ENCODE measurements at regions not wholly inside any gene's neighbourhood (a gene's known extent, or its start where the extent isn't known, plus 50 kb on each side); places are given as distances from the start of the nearest gene placed in this dataset.
"Not testable (repeated sequence)": the region's sequence is repeated elsewhere in the genome, so short reads cannot be mapped to it uniquely, and the experiment has no call there.

DNA sequence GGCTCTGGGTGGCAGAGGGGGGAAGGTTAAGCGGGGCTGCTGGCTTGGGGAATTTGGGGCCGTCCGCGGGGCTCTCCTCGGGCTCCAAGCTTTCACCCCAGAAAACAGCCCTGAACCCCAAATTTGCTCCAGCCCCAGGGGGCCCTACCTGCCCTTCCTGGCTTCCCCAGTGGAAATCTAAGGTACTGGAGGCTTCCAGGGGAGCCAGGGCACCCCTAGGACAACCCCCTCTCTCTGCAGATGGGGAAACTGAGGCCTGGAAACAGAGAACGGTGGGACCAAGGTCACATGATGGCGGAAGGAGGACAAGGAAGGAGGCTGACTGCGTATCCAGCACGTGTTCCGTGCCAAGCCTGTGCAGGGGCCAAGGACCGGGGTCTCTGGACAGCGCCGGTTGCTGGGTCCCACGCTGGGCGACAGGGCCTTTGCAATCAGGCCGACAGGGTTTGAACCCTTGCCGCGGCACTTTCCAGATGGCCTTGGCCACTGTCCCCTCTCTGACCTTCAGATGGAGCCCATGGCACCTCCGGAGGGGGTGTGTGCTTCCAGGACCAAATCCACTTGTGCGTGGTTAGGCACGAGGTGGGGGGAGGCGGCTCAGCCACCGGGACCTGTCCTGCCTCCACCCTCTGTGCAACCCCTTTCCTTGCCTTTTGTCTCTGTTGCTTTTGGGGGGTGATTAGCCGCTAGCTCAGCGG, 183.1 kb downstream of the C9orf50 start:
- intact Hi-C loops (cut with micrococcal nuclease), result loop anchor here (2.0 kb wide), 1 partner anchor 51 kb away; no protein-coding TSS in a partner anchor

- intact Hi-C loops (cut with micrococcal nuclease), result loop anchor here (2.0 kb wide), 1 partner anchor 52 kb away; no protein-coding TSS in a partner anchor
Measured at GRCh38 chr9:129436751-129437625, 183.9 kb downstream of the C9orf50 start.

- intact Hi-C loops (cut with micrococcal nuclease), result loop anchor here (2.0 kb wide), 1 partner anchor 53 kb away; no protein-coding TSS in a partner anchor
Measured at GRCh38 chr9:129435988-129436717, 184.7 kb downstream of the C9orf50 start.

DNA sequence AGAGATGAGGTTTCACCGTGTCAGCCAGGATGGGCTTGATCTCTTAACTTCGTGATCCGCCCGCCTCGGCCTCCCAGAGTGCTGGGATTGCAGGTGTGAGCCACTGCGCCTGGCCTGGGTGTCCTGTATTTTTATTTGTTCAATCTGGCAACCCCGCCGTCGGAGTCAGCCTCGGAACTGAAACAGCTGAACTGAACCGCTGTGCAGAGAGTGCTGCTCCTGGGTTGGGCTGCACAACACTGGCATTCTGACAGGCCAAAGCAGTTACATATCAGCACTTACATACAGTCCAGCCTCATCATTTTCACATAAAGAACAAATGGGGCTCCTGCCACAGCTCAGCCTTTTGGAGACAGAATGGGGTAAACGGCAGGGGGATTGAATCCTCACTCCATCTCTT, 185.6 kb downstream of the C9orf50 start:
- intact Hi-C loops (cut with micrococcal nuclease), result no loop called here

- intact Hi-C loops (cut with micrococcal nuclease), result no loop called here
Measured at GRCh38 chr9:129434187-129434586, 186.7 kb downstream of the C9orf50 start.

GRCh38 chr9:129432297-129433154, 188.4 kb downstream of the C9orf50 start:
- intact Hi-C loops (cut with micrococcal nuclease), result no loop called here

DNA sequence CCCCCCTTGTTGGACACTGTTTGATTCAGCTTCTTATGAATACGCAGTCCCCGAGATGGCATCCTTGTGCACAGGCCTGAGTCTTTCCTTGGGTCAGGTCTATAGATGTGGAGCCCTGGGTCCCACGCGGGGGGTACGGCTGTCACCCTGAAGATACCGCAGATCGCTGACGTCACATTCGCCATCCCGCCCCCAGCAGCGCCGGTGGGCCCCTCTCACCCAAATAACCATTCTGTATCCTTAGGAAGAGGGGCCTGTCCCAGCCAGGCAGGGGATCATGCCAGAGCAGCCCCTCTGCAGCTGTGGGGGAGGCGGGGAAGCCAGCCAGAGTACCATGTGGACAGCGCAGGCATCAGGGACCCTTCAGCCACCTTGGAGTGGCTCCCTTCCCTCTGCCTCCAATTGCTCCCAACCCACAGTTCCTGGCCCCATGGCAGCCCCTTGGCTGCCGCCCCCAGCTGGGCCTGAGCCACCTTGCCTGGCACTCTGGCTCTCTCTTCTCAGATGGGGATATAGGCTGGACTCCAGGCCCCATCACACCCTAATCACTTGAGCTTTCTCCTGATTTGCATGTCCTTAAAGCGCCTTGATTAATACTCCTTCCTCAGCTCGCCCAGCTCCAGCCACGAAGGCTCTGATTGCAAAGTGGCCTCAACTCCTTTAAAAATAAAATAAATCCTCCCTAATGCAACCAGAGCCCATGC, 189.8 kb downstream of the C9orf50 start:
- intact Hi-C loops (cut with micrococcal nuclease), result no loop called here

DNA sequence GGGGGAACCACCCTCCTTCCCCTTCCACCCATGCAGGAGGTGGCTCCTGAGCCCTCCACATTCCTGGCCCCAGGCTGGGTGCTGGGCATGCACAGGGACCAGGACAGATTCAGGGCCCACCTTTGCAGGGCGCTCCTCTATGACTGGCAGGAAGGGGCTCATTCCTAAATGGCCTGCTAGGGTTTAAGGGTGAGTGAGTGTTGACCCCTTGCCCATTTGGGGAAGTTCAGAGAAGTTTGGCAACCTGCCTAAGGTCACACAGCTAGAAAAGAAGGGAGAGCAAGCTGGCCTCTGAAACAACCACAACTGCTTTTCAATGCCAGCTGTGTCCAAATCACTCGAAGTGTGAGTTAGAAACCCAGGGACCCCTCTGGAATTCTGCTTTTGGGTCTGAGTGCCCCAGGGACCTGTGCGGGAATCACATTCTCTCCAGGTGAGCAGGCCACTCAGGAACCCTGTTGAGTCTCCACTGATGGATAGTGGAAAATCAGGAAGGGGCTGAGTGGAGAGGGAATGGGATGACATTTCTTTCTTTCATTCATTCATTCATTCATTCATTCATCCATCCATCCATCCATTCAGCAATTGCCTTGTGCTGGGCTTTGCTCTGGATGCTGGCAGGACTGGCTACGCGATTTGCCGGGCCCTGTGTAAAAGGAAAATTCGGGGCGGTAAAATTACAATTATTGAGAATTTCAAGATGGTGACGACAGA, 191.9 kb downstream of the C9orf50 start:
- intact Hi-C loops (cut with micrococcal nuclease), result no loop called here

- intact Hi-C loops (cut with micrococcal nuclease), result no loop called here
Measured at GRCh38 chr9:129427149-129427548, 193.8 kb downstream of the C9orf50 start.

DNA sequence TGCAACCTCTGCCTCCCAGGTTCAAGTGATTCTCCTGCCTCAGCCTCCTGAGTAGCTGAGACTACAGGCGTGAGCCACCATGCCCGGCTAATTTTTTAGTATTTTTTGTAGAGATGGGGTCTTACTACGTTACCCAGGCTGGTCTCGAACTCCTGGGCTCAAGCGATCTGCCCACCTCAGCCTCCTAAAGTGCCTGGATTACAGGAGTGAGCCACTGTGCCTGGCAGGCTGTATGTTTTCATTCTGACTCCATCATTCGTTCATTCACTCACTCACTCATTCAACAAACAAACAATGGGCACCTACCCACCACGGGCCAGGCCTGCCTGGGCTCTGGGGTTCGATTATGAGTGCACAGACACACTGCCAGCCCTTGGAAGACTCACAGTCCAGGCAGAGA, 197.1 kb downstream of the C9orf50 start:
- intact Hi-C loops (cut with micrococcal nuclease), result not testable (repeated sequence)

- intact Hi-C loops (cut with micrococcal nuclease), result no loop called here
Measured at GRCh38 chr9:129423216-129423615, 197.7 kb downstream of the C9orf50 start.

DNA sequence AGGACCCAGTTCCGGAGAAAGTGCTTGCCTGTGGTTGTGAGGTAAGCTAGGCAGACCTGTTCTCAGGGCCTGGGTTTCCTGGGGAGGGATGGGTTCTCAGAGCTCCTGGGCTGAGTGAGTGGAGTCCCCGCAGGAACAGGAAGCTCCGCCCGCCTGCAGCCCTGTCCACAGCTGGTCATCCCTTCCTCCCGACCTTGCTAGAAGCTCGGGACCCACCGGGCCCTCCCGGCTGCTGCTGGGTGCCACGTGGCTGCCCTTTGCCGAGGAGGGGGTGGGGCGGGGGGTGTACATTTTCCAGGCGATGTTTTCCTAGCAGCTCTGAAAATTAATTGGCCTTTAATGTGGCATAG, 198.1 kb downstream of the C9orf50 start:
- intact Hi-C loops (cut with micrococcal nuclease), result no loop called here

DNA sequence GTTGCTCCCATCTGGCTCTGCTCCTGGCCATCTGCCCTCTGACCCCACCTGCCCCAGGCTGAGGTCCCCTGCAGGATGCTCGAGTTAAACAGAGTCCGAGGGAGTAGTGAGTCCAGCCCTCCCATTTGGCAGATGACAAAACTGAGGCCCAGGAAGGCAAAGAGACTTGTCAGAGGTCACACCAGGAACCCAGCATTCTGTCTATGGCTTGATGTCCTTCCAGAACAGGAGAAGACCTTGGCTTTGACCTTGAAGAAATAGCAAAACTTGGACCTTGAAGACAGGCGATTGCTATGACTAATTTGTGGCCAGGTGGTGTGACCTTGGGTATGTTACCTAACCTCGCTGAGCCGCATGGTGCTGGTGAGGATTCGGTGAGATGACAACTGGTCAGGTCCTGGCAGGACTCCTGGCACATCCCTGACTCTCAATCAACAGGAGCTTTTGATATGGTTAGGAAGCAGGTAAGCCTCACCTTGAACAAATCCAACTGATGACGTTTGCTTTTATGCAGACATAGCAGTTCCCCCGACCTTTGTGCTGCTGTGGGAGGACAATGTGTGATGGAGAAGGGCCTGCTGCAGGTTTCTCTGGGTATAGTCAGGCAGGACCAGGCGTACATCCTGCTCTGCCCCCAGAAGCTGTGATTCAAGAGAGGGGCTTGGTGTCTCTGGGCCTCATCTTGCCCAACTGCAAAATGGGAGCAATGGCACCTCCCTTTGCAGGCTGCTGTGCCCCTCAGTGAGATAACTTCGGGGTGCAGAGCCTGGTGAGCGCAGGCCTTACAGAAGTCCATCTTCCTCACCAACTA, 198.7 kb downstream of the C9orf50 start:
- intact Hi-C loops (cut with micrococcal nuclease), result no loop called here

- intact Hi-C loops (cut with micrococcal nuclease), result no loop called here
Measured at GRCh38 chr9:129421371-129421770, 199.5 kb downstream of the C9orf50 start.

DNA sequence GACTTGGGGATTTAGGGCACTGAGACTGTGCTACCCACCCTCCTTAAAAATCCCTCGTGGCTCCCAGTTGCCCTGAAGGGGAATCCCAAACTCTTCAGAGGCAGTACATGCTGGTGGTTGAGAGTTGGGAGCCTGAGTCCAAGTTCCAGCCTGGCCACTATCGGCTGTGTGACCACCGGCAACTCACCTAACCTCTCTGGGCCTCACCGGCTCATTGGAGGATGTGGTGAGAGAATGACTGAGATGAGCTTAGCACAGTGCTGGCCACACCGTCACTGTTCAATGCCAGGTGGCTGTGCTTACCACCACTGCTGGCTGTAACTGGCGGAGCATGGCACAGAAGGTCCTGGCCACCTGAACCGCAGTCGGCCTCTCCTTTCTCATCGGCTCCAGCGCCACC, 200.2 kb downstream of the C9orf50 start:
- intact Hi-C loops (cut with micrococcal nuclease), result no loop called here

DNA sequence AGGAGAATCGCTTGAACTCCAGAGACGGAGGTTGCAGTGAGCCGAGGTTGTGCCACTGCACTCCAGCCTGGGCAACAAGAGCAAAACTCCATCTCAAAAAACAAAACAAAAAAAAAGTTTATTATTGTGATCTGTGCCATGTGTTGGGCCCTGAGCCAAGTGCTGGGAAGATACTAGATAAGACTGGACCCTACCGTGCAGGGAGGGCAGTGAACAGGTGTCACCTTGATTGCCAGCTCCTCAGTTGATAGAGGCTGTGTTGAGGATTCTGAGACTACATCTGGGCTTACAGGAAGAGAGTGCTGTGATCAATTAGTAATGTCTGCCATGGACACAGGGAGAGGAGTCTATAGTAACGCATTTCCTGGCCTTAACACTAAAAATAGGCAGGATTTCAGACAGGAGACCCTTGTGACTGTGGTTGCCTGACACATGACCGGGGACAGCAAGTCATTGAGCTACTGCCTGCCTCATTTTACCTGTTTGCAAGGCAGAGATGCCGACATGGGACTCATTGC, 201.5 kb downstream of the C9orf50 start:
- intact Hi-C loops (cut with micrococcal nuclease), result no loop called here

DNA sequence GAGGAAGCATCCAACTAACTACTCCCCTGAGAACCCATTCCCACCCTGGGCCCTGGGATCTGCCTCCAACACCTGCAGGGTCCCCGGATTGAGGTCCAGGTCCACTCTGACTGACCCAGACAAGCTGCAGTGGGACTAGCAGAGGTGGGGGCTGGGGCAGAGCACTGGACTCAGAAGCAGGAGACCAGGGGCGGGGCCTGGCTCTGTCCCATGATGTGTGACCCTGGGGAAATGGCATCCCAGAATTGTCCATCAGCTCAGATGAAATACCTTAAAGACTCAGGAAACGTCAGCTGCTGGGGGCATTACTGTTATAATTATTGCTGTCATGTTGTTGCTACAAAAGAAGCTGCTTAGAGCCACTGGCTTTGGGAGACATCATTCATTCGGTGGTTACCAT, 202.4 kb downstream of the C9orf50 start:
- intact Hi-C loops (cut with micrococcal nuclease), result no loop called here

DNA sequence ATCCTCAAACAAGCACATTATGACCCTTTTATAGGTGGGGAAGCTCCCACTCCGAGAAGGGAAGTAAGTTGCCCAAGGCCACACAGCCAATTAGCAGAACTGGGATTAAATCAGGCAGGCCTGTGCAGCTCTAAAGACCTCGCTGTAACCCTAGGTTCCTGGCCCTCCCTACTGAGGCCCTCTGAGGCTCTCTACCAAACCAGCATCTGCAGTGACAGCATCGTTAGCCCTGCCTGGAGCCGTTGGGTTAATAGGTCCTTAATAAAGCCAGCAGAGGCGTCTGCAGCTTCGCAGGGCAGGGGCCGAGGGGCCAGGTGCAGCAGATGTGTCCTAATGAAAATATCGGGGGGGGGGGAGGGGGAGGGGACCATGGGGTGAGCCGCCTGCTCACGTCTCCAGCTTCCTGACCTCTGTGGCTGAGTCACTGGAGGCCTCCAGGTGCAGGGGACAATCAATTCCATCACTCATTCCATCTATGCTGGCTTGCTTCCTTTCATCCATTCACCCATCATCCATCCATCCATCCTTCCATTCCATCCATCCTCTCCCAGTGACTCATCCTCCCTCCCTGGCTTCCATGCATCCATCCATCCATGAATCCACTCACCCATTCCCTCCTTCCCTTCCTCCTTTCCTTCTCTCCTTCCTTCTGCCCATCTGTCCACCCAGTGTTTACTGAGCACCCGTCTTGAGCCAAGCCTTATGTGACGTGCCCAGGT, 203.9 kb downstream of the C9orf50 start:
- intact Hi-C loops (cut with micrococcal nuclease), result no loop called here
